ENCODE measurements at regions not wholly inside any gene's neighbourhood (a gene's known extent, or its start where the extent isn't known, plus 50 kb on each side); places are given as distances from the start of the nearest gene placed in this dataset.

- no peak for DNase-seq (ENCODE audit: low spot score)
Measured at GRCh38 chr14:54310851-54311228, 86.0 kb upstream of the CDKN3 start.

- DNase-seq (ENCODE audit: low spot score): no peak
Measured at GRCh38 chr14:54312166-54312801, 84.5 kb upstream of the CDKN3 start.

- DNase-seq (ENCODE audit: low spot score): no peak
Measured at GRCh38 chr14:54314365-54315104, 82.3 kb upstream of the CDKN3 start.

DNA sequence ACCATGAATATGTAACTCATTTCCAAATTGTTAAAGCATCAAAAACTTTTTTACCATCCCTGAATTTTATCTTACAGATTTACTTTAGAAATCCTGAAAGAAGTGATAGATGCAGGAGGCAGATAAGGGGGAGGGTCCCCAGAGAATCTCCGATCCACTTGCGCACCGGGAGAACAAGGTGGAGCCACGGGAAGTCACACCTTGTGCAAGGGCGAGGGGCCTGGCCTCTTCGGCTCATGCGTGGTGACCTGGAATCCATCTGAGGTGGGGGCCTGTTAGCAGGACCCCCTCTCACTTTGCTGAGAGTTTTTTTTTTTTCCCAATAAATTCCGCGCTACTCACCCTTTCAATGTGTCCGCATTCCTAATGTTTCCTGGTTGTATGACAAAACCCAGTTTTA lies 80.2 kb upstream of the CDKN3 start:
- DNase-seq (ENCODE audit: low spot score): no peak

GRCh38 chr14:54317391-54317790 lies 79.4 kb upstream of the CDKN3 start:
- no peak for DNase-seq (ENCODE audit: low spot score)

DNA sequence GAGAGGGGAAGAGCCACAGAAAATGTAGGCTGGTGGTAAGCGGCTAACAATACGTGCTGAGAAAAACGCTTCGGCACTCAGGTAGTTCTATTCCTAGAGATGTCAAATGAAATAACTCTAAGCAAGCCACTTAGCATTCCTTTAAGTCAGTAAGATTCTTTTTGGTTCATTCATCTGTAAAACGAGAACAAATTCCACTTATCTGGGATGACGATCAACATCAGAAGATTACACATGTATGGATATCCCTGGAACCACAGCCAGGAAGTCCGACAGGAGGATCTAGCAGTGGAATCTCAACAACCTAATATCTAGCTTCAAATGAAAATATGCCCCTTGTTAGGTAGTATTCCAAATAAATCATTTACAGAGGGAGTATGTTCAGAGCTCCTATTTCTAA lies 74.6 kb upstream of the CDKN3 start:
- DNase-seq (ENCODE audit: low spot score): no peak

GRCh38 chr14:54322701-54323337 lies 74.0 kb upstream of the CDKN3 start:
- no peak for DNase-seq (ENCODE audit: low spot score)

- no peak for DNase-seq (ENCODE audit: low spot score)
Measured at GRCh38 chr14:54325766-54326165, 71.0 kb upstream of the CDKN3 start.

DNA sequence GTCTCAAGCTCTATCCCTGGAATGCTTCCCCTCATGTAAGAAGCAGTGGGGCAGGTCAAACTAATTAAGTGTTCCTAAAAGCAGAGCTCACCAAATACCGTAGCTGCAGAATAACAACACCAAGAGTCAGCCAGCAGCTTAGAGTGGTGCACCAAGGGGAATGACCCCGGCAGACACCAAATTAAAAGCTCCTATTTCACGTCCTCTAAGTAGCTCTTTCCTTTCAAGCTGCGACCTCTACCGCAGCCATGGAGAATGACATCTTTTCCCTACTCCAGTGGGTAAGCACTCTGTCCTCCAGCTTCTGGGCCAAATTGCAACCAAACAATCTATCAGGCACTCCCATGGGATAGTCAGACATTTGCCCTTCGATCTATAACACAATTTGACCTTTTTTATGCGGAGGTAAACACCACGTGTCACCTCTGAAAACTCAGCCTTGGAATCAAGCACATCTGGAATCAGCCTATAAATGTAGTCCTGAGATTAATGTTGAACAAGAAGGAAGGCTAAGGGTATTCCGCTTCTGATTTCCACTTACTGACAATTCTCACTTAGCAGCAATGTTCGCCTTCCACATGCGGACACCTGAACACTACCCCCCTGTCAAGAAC lies 67.6 kb upstream of the CDKN3 start:
- DNase-seq (ENCODE audit: low spot score): no peak

- no peak for DNase-seq (ENCODE audit: low spot score)
Measured at GRCh38 chr14:54330876-54331275, 65.9 kb upstream of the CDKN3 start.

- no peak for DNase-seq (ENCODE audit: low spot score)
Measured at GRCh38 chr14:54331516-54331915, 65.3 kb upstream of the CDKN3 start.

- DNase-seq (ENCODE audit: low spot score): no peak
Measured at GRCh38 chr14:54332490-54332889, 64.3 kb upstream of the CDKN3 start.

- no peak for DNase-seq (ENCODE audit: low spot score)
Measured at GRCh38 chr14:54333511-54333910, 63.3 kb upstream of the CDKN3 start.

- no peak for DNase-seq (ENCODE audit: low spot score)
Measured at GRCh38 chr14:54335569-54336155, 61.1 kb upstream of the CDKN3 start.

DNA sequence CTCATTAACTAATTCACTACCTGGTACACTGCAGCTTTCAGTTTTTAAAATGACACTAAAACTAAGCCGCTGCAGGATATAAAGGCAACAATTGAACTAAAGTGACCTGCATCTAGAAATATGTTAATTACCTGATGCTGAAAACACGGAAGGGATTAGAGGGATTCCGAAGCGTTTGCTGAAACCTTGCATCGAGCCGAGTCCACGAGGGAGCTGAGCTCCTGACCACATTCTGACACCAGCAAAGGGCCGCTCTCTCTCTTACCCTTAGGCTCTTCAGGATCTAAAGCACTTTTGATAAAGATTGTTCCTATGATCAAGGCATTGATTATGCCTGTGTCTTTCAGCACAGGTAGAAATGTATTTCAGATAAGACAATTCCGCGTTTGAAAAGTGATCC lies 59.5 kb upstream of the CDKN3 start:
- DNase-seq (ENCODE audit: low spot score): no peak

DNA sequence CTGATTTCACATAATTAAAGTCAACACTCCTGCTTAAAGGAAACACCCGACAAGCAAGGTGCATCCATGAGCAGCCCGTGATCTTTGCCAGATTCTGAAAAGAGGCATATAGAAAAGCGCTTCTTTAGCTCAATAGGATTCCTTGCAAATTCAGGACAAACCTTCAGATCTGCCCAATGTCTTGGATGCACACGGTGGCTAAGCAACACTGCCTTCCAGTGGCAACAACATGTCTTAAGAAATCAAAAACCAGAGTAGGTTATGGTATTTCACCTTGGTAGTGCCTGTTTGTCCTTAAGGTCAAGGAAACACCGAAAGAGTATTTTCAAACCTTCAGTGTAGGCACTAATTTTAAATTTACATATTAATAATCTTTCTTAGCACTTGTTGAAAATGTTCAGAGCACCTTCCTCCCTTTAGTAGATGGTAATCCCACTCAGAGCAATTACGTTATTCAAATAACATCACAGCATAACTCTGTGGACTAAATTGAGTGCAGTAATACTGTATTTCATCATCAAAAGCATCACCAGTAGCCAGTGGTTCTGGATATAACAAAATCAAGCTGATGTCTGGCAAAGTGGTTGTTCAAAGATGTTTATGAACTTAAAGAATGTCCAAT lies 58.0 kb upstream of the CDKN3 start:
- DNase-seq (ENCODE audit: low spot score): no peak

- DNase-seq (ENCODE audit: low spot score): no peak
Measured at GRCh38 chr14:54339771-54340170, 57.0 kb upstream of the CDKN3 start.

DNA sequence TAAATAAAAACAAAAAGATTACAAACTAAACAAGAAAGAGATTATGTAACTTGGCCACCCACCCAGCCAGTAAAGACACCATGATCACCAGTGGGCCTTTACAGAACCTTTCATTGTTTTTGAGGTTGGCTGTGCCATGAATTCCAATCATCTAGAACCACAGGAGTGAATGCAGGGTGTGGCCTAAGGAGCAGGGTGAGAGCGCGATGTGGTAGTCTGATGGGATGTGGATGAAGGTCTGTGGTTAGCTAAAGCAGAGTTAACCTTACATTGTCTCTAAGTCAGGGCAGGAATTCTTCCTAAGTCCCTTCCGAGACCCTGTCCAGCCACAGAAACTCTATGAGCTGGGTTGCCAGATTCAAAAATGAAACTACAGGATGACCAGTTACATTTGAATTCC lies 54.0 kb upstream of the CDKN3 start:
- no peak for DNase-seq (ENCODE audit: low spot score)

GRCh38 chr14:54343272-54344121 lies 53.3 kb upstream of the CDKN3 start:
- no peak for DNase-seq (ENCODE audit: low spot score)

GRCh38 chr14:54344445-54344844 lies 52.4 kb upstream of the CDKN3 start:
- no peak for DNase-seq (ENCODE audit: low spot score)

DNA sequence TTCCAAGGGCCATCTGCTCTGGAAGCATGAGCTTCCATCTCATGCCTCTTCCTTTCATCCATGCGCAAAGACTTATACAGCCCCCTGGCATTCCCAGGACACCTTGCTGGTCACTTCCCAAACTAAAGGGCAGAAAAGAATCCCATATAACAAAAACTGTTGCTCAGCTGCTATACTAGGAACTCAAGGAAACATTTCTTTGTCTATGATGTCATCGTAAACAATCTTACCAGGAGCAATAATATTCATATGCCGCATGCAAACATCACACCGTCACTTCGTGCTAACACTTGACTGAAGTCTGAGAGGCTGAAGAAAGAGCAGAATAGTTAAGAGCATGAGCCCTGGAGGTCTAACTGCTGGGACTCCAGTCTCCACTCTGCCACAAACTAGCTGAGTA lies 50.5 kb upstream of the CDKN3 start:
- no peak for DNase-seq (ENCODE audit: low spot score)

Data from hematopoietic multipotent progenitor cell treated with erythropoietin and hydrocortisone succinate and interleukin-3 and kit ligand, for 17 days (in vitro differentiated cells).